ENCODE measurements at regions not wholly inside any gene's neighbourhood (a gene's known extent, or its start where the extent isn't known, plus 50 kb on each side); places are given as distances from the start of the nearest gene placed in this dataset.

GRCh38 chr13:74869846-74870245, 612.1 kb downstream of the TBC1D4 start:
- CTCF ChIA-PET, result no interaction called here
- H3K9me3 Mint-ChIP-seq, result peaks cover 33% of the 10 kb centered on the region
- POLR2A ChIA-PET, result no interaction called here
- no peak for ATAC-seq
- H3K4me3 Mint-ChIP-seq, result no peak overlapping the region
- no peak overlapping the region for H3K27ac Mint-ChIP-seq
- H3K36me3 Mint-ChIP-seq, result peaks cover 16% of the 10 kb centered on the region
- no peaks in the 10 kb centered on the region for H3K4me1 Mint-ChIP-seq
- no peak for TF ChIP-seq ETV6 (CRISPR knock-in tag; IDR thresholded peaks at IDR 0.05)
- TF ChIP-seq GTF2I (CRISPR knock-in tag; conservative IDR thresholded peaks at IDR 0.05), result no peak
- TF ChIP-seq ZNF232 (CRISPR knock-in tag; IDR thresholded peaks at IDR 0.05), result no peak
- TF ChIP-seq, protein P1, sequence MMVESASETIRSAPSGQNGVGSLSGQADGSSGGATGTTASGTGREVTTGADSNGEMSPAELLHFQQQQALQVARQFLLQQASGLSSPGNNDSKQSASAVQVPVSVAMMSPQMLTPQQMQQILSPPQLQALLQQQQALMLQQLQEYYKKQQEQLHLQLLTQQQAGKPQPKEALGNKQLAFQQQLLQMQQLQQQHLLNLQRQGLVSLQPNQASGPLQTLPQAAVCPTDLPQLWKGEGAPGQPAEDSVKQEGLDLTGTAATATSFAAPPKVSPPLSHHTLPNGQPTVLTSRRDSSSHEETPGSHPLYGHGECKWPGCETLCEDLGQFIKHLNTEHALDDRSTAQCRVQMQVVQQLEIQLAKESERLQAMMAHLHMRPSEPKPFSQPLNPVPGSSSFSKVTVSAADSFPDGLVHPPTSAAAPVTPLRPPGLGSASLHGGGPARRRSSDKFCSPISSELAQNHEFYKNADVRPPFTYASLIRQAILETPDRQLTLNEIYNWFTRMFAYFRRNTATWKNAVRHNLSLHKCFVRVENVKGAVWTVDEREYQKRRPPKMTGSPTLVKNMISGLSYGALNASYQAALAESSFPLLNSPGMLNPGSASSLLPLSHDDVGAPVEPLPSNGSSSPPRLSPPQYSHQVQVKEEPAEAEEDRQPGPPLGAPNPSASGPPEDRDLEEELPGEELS (CRISPR knock-in tag; IDR thresholded peaks at IDR 0.05), result no peak
- no peak for TF ChIP-seq ZMAT4 (CRISPR knock-in tag; IDR thresholded peaks at IDR 0.05)
- TF ChIP-seq KAT7 (CRISPR knock-in tag; IDR thresholded peaks at IDR 0.05; ENCODE audit: borderline replicate concordance), result no peak
- no peak for TF ChIP-seq TEAD1 (CRISPR knock-in tag; IDR thresholded peaks at IDR 0.05)
- TF ChIP-seq, protein P2, sequence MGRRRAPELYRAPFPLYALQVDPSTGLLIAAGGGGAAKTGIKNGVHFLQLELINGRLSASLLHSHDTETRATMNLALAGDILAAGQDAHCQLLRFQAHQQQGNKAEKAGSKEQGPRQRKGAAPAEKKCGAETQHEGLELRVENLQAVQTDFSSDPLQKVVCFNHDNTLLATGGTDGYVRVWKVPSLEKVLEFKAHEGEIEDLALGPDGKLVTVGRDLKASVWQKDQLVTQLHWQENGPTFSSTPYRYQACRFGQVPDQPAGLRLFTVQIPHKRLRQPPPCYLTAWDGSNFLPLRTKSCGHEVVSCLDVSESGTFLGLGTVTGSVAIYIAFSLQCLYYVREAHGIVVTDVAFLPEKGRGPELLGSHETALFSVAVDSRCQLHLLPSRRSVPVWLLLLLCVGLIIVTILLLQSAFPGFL (CRISPR knock-in tag; IDR thresholded peaks at IDR 0.05; ENCODE audit: borderline replicate concordance), result no peak
- no peak for TF ChIP-seq USF1 (CRISPR knock-in tag; IDR thresholded peaks at IDR 0.05)
- no peak for TF ChIP-seq FOXP1 (CRISPR knock-in tag; IDR thresholded peaks at IDR 0.05; ENCODE audit: borderline replicate concordance)
- no peak for TF ChIP-seq TP53 (CRISPR knock-in tag; IDR thresholded peaks at IDR 0.05)
- TF ChIP-seq, protein P3, sequence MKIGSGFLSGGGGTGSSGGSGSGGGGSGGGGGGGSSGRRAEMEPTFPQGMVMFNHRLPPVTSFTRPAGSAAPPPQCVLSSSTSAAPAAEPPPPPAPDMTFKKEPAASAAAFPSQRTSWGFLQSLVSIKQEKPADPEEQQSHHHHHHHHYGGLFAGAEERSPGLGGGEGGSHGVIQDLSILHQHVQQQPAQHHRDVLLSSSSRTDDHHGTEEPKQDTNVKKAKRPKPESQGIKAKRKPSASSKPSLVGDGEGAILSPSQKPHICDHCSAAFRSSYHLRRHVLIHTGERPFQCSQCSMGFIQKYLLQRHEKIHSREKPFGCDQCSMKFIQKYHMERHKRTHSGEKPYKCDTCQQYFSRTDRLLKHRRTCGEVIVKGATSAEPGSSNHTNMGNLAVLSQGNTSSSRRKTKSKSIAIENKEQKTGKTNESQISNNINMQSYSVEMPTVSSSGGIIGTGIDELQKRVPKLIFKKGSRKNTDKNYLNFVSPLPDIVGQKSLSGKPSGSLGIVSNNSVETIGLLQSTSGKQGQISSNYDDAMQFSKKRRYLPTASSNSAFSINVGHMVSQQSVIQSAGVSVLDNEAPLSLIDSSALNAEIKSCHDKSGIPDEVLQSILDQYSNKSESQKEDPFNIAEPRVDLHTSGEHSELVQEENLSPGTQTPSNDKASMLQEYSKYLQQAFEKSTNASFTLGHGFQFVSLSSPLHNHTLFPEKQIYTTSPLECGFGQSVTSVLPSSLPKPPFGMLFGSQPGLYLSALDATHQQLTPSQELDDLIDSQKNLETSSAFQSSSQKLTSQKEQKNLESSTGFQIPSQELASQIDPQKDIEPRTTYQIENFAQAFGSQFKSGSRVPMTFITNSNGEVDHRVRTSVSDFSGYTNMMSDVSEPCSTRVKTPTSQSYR (CRISPR knock-in tag; IDR thresholded peaks at IDR 0.05), result no peak
- TF ChIP-seq ELF4 (CRISPR knock-in tag; IDR thresholded peaks at IDR 0.05; ENCODE audit: low read depth), result no peak
- TF ChIP-seq, protein P4, sequence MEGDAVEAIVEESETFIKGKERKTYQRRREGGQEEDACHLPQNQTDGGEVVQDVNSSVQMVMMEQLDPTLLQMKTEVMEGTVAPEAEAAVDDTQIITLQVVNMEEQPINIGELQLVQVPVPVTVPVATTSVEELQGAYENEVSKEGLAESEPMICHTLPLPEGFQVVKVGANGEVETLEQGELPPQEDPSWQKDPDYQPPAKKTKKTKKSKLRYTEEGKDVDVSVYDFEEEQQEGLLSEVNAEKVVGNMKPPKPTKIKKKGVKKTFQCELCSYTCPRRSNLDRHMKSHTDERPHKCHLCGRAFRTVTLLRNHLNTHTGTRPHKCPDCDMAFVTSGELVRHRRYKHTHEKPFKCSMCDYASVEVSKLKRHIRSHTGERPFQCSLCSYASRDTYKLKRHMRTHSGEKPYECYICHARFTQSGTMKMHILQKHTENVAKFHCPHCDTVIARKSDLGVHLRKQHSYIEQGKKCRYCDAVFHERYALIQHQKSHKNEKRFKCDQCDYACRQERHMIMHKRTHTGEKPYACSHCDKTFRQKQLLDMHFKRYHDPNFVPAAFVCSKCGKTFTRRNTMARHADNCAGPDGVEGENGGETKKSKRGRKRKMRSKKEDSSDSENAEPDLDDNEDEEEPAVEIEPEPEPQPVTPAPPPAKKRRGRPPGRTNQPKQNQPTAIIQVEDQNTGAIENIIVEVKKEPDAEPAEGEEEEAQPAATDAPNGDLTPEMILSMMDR (IDR thresholded peaks at IDR 0.05), result no peak
- TF ChIP-seq, protein P5, sequence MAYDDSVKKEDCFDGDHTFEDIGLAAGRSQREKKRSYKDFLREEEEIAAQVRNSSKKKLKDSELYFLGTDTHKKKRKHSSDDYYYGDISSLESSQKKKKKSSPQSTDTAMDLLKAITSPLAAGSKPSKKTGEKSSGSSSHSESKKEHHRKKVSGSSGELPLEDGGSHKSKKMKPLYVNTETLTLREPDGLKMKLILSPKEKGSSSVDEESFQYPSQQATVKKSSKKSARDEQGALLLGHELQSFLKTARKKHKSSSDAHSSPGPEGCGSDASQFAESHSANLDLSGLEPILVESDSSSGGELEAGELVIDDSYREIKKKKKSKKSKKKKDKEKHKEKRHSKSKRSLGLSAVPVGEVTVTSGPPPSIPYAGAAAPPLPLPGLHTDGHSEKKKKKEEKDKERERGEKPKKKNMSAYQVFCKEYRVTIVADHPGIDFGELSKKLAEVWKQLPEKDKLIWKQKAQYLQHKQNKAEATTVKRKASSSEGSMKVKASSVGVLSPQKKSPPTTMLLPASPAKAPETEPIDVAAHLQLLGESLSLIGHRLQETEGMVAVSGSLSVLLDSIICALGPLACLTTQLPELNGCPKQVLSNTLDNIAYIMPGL (CRISPR knock-in tag; IDR thresholded peaks at IDR 0.05), result no peak
- no peak for TF ChIP-seq ATF3 (CRISPR knock-in tag; conservative IDR thresholded peaks at IDR 0.05)
- TF ChIP-seq ZNF317 (CRISPR knock-in tag; IDR thresholded peaks at IDR 0.05; ENCODE audit: borderline replicate concordance, low read depth), result no peak
- no peak for DNase-seq (ENCODE audit: low spot score)
- H3K27me3 Mint-ChIP-seq (ENCODE audit: low read depth), result no peaks in the 10 kb centered on the region

Data from WTC11 (cell line).